HUDEP-2 (cell line): ENCODE measurements at regions not wholly inside any gene's neighbourhood (a gene's known extent, or its start where the extent isn't known, plus 50 kb on each side); places are given as distances from the start of the nearest gene placed in this dataset.
A peak's percentile ranks its signal among the peaks of the same experiment; 100 is the strongest.

Experiments used
- DNase-seq, 76 experiments: peaks; one replicate each; lab custom pipeline; 2025; ENCODE audit not compliant: unreplicated experiment in 76 of 76; lab: John Stamatoyannopoulos, UW

GRCh38 chr9:107761307-107761706 lies 271.7 kb upstream of the KLF4 start:
- DNase-seq, result no peak

- no peak for DNase-seq
Measured at GRCh38 chr9:107760469-107761242, 271.1 kb upstream of the KLF4 start.

GRCh38 chr9:107759823-107760166 lies 270.2 kb upstream of the KLF4 start:
- DNase-seq, result no peak

- no peak for DNase-seq
Measured at GRCh38 chr9:107759009-107759822, 269.6 kb upstream of the KLF4 start.

GRCh38 chr9:107756091-107756490 lies 266.5 kb upstream of the KLF4 start:
- no peak for DNase-seq

- DNase-seq, result no peak
Measured at GRCh38 chr9:107755246-107755645, 265.7 kb upstream of the KLF4 start.

GRCh38 chr9:107751567-107752210 lies 262.1 kb upstream of the KLF4 start:
- no peak for DNase-seq

GRCh38 chr9:107750741-107751566 lies 261.4 kb upstream of the KLF4 start:
- DNase-seq, result no peak

GRCh38 chr9:107749787-107750444 lies 260.3 kb upstream of the KLF4 start:
- peak in 2 of 76 experiments; percentile 2 to 3 for DNase-seq

GRCh38 chr9:107744873-107745272 lies 255.3 kb upstream of the KLF4 start:
- DNase-seq, result no peak

GRCh38 chr9:107742531-107743309 lies 253.2 kb upstream of the KLF4 start:
- no peak for DNase-seq

- no peak for DNase-seq
Measured at GRCh38 chr9:107740088-107740980, 250.8 kb upstream of the KLF4 start.

- DNase-seq, result no peak
Measured at GRCh38 chr9:107739601-107740082, 250.1 kb upstream of the KLF4 start.

GRCh38 chr9:107738789-107739188 lies 249.2 kb upstream of the KLF4 start:
- DNase-seq, result no peak

- no peak for DNase-seq
Measured at GRCh38 chr9:107737987-107738743, 248.6 kb upstream of the KLF4 start.

GRCh38 chr9:107737610-107737986 lies 248.0 kb upstream of the KLF4 start:
- no peak for DNase-seq

GRCh38 chr9:107735821-107736220 lies 246.3 kb upstream of the KLF4 start:
- DNase-seq, result no peak
